GM21576 (cell line): ENCODE measurements at regions not wholly inside any gene's neighbourhood (a gene's known extent, or its start where the extent isn't known, plus 50 kb on each side); places are given as distances from the start of the nearest gene placed in this dataset.
"Not testable (repeated sequence)": the region's sequence is repeated elsewhere in the genome, so short reads cannot be mapped to it uniquely, and the experiment has no call there.

Experiments used
- ATAC-seq: cut with Tn5 transposase; IDR thresholded peaks from one replicate; pipeline ENCODE4 v1.9.1; 2021; ENCODE audit warnings: mild to moderate bottlenecking, moderate library complexity; ENCODE audit not compliant: unreplicated experiment

DNA sequence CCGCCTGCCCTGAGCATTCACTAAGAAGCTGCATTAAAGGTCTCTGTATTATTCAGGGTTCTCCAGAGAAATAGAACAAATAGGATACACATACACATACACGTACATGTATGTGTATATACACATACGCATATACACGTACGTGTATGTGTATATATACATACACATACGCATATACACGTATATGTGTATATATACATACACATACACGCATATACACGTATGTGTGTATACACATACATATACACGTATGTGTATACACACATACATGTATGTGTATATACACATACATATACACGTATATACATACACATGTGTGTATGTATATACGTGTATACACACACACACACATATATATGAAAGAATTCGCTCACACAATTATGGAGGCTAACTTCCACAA lies 108.9 kb upstream of the BARHL2 start:
- ATAC-seq = no peak

DNA sequence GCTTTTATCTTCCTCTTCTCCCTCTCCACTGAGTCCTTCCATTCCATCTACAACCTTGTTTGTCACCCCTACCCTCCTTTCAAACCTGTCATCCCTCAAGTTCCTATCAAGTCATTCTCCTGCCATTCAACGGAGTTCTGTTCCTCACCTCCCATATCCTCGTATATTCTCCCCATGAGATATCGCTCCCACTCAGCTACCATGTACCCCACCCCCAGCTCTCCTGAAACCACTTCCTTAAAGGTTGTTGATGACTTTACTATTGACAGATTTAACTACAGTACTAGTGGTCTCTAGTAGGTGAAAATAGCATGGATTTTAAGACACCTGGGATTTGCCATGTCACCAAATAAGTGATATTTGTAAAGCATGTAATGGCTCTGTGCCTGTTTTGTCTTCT lies 107.4 kb upstream of the BARHL2 start:
- ATAC-seq = no peak

DNA sequence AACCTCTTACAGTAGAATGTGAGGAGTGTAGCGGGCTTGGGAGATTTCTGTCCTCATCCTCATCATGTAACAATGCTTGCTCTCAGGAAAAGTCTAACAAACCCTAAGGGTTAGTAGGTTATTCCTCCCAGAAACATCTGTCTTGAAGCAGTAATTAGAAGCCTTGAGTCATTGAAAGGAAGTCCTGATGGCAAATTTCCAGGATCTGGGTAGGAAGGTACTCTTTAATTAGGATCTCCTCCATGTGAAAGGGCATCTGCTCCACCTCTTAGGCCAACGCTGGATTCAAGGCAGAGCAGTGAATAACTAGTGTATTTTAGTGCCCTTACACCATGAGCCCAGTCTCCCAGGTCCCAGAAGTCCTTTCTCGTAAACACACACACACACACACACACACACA lies 106.6 kb upstream of the BARHL2 start:
- ATAC-seq = no peak

- no peak for ATAC-seq
These were observed 104.8 kb upstream of the BARHL2 start for GRCh38 chr1:90821788-90822359.

GRCh38 chr1:90821152-90821787 lies 104.2 kb upstream of the BARHL2 start:
- no peak for ATAC-seq

DNA sequence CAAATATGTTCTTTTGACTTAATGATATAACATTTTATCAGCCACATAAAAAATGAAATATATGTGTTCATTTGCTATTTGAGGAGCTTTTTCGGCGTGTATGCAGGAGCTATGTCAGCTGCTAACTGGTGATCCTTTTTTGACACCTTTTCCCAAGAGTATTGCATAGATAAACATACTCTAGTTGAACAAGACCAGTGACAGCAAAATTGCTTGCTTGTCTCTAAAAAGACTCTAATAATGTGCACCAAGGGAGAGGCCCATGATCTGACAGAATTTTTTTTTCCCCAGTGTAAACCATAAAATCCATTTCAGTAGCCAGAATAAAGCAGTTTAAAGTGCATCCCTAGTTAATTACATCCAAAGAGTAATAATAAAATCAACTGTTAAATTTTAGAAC lies 103.6 kb upstream of the BARHL2 start:
- no peak for ATAC-seq

DNA sequence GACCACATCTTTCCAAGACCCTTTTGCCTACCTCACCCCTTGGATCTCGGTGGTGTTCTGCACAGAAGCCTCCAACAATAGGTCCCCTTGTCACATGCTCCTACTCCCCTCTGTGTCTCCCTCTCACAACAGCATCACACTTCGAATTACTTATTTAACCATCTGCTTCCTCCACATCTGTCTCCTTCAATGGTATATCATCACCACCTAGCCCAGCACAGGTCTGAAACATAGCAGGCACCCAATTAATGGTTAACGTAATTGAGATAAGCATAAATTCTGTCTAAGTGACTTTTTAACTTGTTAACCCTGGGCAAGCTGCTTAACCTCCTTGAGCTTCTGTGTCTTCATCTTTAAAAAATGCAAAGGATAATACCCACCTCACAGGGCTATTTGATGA lies 100.3 kb upstream of the BARHL2 start:
- no peak for ATAC-seq

GRCh38 chr1:90812237-90812636 lies 95.1 kb upstream of the BARHL2 start:
- not testable (repeated sequence) for ATAC-seq

GRCh38 chr1:90811444-90811950 lies 94.4 kb upstream of the BARHL2 start:
- ATAC-seq = not testable (repeated sequence)

- ATAC-seq = no peak
These were observed 93.6 kb upstream of the BARHL2 start for GRCh38 chr1:90810681-90811080.

GRCh38 chr1:90809996-90810395 lies 92.9 kb upstream of the BARHL2 start:
- no peak for ATAC-seq

DNA sequence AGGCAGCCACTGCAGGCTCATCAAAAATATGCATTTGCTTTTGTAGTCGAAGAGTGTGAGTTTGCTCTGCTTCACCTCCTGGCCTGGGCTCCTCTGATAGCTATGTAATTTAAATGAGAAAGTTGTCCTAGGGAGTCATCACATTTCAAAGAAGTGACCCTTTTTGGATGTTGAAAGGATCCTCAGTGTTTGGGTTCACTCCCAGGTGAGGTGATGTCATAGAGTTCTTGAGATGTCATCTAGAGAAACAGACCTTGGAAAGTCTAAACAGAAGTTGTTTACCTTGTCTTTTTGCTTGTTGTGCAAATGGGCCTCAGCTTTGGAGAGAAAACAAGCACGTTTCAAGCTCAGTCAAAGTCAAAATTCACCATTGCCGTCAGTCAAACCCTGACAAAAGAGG lies 92.0 kb upstream of the BARHL2 start:
- ATAC-seq = no peak

GRCh38 chr1:90807329-90807728 lies 90.2 kb upstream of the BARHL2 start:
- ATAC-seq = no peak

- ATAC-seq = no peak
These were observed 85.5 kb upstream of the BARHL2 start for GRCh38 chr1:90802622-90803021.

DNA sequence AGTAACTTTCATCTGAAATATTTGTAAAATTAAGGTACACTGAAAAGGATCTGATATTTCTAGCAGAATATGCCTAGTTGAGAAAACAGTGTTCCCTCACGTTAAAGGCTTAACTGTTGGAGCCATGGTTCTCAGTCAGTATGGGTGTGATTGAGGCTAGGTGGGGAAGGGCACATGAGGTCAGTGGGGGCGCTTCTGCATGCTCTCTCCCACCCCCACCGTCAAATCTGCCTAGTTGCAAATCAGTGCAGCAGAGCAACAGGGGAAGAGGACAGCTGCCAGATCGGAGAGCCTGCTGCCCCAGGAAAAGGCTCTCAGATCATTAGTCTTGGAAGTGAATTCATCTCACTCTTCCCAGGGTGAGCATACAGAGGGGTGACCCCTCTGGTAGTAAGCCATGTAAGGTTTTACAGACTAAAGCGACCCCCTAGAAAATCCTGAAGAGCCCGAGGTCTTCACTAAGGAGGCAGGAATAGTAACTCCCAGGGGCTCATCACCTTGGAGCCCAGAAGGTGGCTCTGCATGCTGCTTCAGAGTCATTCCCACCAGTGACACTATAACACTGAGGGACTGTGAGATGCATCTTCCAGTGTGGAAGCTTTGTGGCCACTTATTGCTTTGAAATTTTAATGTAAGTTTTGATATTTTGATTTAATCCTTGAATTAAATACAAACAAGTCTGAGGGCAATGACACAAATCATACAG lies 83.1 kb upstream of the BARHL2 start:
- ATAC-seq = no peak

DNA sequence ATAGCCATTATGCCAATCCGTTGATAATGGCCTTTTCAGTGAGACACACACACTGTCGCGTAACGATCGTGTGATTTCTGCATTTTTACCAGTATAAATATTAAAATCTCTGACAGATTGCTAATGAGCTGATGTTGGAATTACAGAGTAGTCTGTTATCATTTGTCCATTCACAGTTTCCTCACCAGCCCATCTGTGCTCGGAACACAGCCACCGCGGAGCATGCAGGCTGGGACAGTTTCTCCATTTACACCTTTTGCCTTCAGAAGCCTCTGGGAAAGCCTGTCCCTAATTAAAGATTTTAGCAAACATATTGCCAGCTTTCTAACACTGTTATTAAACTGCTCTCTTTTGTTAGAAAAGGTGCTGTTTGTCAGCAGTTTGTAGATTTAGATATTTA lies 82.2 kb upstream of the BARHL2 start:
- ATAC-seq = no peak

DNA sequence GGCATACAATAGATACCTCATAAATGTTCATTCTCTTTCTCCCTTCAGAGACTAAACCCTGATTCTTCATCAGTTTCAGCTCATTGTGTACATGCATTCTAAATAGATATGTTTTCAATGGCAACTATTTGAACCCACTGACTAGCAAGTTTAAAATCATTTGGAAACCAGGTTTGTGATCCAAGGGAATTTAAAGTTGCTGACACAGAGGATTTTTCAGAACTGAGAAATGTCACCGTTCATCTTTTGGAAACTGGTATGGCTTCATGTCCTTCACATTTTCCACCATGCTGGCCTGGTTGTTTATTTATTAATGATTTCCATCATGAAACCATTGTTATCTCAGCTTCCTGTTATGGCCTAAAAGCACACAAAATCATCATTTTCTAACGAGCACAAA lies 81.8 kb upstream of the BARHL2 start:
- no peak for ATAC-seq

DNA sequence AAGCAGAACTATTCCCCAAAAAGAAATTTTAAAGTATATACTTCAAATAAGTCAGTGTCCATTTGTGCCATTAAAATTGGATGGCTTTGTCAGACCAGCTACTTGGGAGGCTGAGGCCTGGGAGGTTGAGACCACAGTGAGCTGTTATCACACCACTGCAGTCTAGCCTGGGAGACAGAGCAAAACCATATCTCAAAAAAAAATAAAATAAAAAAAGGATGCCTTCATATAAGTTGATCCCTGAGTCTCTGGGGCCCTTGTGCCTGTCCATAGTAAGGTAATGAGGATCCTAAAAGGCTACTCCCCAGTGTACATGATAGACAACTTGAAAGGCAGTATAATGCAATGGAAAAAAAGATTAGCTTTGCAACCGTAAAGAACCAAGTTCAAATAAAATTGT lies 81.2 kb upstream of the BARHL2 start:
- ATAC-seq = no peak

- ATAC-seq = no peak
These were observed 78.3 kb upstream of the BARHL2 start for GRCh38 chr1:90795431-90795830.

GRCh38 chr1:90786709-90787108 lies 69.6 kb upstream of the BARHL2 start:
- ATAC-seq = no peak

DNA sequence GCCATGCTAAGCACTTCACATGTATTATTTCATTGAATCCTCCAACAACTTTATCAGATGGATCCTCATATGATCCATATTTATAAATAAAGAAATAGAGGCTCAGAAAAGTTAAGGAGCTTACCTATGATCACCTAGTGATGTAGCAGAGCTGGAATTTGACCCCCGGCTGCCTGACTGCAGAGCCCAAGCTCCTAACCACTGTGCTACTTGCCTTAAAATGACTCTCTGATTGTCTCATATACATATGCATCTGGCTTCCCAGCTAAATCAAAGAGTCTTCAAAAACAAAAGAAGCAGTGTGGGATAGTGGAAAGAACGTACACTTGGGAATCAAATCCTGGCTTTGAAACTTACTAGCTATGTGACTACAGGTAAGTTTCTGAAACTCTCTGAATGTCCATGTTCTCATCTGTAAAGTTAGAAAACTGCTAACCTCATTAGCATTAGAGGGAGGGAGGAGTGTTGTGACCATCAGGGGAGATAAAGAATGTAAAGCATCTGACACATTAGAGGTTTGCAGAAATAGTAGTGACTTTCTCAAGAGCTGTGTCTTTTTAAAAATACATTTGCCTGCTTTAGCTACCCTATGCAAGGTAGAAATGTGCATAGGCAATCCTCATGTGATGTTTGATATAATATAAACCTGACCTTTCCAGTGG lies 67.2 kb upstream of the BARHL2 start:
- no peak for ATAC-seq

DNA sequence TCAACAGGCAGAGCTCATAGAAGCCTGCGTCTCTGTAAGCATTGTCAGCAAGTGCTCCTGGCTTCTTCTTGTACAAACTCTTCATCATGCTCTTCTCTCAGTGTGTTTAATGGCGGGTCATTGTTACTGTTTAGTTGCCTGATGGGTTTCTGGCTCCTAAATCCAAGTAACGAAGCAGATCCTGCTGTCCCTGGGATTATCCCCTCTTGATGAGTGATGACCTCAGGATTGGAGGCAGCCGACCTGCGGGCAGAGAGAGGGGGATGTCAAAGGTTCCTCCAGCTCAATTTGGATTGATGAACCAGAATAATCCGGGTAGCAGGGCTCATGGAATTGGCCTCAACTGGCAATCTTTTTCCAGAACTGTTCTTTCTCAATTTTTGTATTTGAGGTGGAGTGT lies 66.1 kb upstream of the BARHL2 start:
- ATAC-seq = no peak
